GM23338 (cell line): ENCODE measurements at regions not wholly inside any gene's neighbourhood (a gene's known extent, or its start where the extent isn't known, plus 50 kb on each side); places are given as distances from the start of the nearest gene placed in this dataset.

ENCODE experiments used
- ATAC-seq: fragments of 200-7000 bp; cut with Tn5 transposase; 3 replicates; pipeline ENCODE4 v1.9.1; 2020
- DNase-seq: peaks from one replicate; pipeline ENCODE4 v3.0.0-alpha.2; 2015; ENCODE audit warnings: low spot score
- H2AFZ ChIP-seq: fragments of 200-600 bp; sonication (generic); 2 replicates; pipeline ENCODE4 v1.8.0; 2016; ENCODE audit warnings: antibody characterized with exemption, mild to moderate bottlenecking, moderate library complexity
- H3F3A ChIP-seq: fragments of 200-600 bp; sonication (generic); replicated peaks from 2 replicates; pipeline ENCODE4 v1.8.0; 2017; ENCODE audit warnings: antibody characterized with exemption, mixed run types, low read depth
- H3K27ac ChIP-seq: fragments of 200-600 bp; sonication (generic); 2 replicates; pipeline ENCODE4 v1.6.1; 2016; ENCODE audit warnings: low read depth
- H3K27me3 ChIP-seq: fragments of 200-600 bp; sonication (generic); 2 replicates; pipeline ENCODE4 v1.8.0; 2016; ENCODE audit warnings: mild to moderate bottlenecking, mixed run types, moderate library complexity; ENCODE audit not compliant: insufficient read depth
- H3K36me3 ChIP-seq: fragments of 200-600 bp; sonication (generic); 2 replicates; pipeline ENCODE4 v1.8.0; 2016; ENCODE audit warnings: mild to moderate bottlenecking; ENCODE audit not compliant: insufficient read depth
- H3K4me1 ChIP-seq: fragments of 200-600 bp; sonication (generic); 2 replicates; pipeline ENCODE4 v1.8.0; 2016; ENCODE audit warnings: mild to moderate bottlenecking, moderate library complexity; ENCODE audit not compliant: insufficient read depth
- H3K4me2 ChIP-seq: fragments of 200-600 bp; sonication (generic); 2 replicates; pipeline ENCODE4 v1.7.1; 2017; ENCODE audit warnings: mixed run types
- H3K4me3 ChIP-seq: fragments of 200-600 bp; sonication (generic); 2 replicates; pipeline ENCODE4 v1.6.1; 2016; ENCODE audit warnings: mixed run types
- H3K79me2 ChIP-seq: fragments of 200-600 bp; sonication (generic); replicated peaks from 2 replicates; pipeline ENCODE4 v1.8.0; 2017; ENCODE audit warnings: mild to moderate bottlenecking; ENCODE audit not compliant: insufficient read depth
- H3K9me2 ChIP-seq: fragments of 200-600 bp; sonication (generic); 2 replicates; pipeline ENCODE4 v1.8.0; 2017; ENCODE audit not compliant: insufficient read depth
- H4K20me1 ChIP-seq: fragments of 200-600 bp; sonication (generic); replicated peaks from 2 replicates; pipeline ENCODE4 v1.8.0; 2017; ENCODE audit warnings: mild to moderate bottlenecking; ENCODE audit not compliant: insufficient read depth
- H3K27ac Mint-ChIP-seq: 2 replicates; pipeline ENCODE4 v1.8.0; 2020; ENCODE audit warnings: inconsistent platforms, mild to moderate bottlenecking, moderate library complexity, mixed read lengths
- H3K27me3 Mint-ChIP-seq: 3 replicates; pipeline ENCODE4 v1.8.0; 2022; ENCODE audit warnings: low read depth, mild to moderate bottlenecking, moderate library complexity, mixed read lengths, inconsistent platforms; ENCODE audit not compliant: insufficient read depth, poor library complexity
- H3K36me3 Mint-ChIP-seq: 3 replicates; pipeline ENCODE4 v1.8.0; 2021; ENCODE audit warnings: low read depth, mild to moderate bottlenecking, inconsistent platforms, moderate library complexity, mixed read lengths
- H3K4me1 Mint-ChIP-seq: 3 replicates; pipeline ENCODE4 v1.8.0; 2020; ENCODE audit warnings: mild to moderate bottlenecking, inconsistent platforms, mixed read lengths
- H3K4me3 Mint-ChIP-seq: 3 replicates; pipeline ENCODE4 v1.8.0; 2021; ENCODE audit warnings: moderate library complexity, mild to moderate bottlenecking, inconsistent platforms, mixed read lengths
- H3K9me3 Mint-ChIP-seq: 3 replicates; pipeline ENCODE4 v1.8.0; 2020; ENCODE audit warnings: moderate library complexity, mild to moderate bottlenecking, inconsistent platforms, mixed read lengths
- CREB1 ChIP-seq: fragments of 250-450 bp; sonication (Bioruptor Pico); IDR thresholded peaks from 2 replicates; pipeline ENCODE4 v1.5.0; 2020; ENCODE audit warnings: low read depth, mild to moderate bottlenecking, moderate library complexity
- EZH2 ChIP-seq: fragments of 200-600 bp; sonication (generic); IDR thresholded peaks from one replicate; pipeline ENCODE4 v1.8.0; 2017; ENCODE audit warnings: antibody characterized with exemption, mild to moderate bottlenecking, low read depth; ENCODE audit not compliant: unreplicated experiment
- EZH2phosphoT487 ChIP-seq: fragments of 200-600 bp; sonication (generic); IDR thresholded peaks from one replicate; pipeline ENCODE4 v1.8.1; 2018; ENCODE audit warnings: antibody characterized with exemption; ENCODE audit not compliant: unreplicated experiment
- JUNB ChIP-seq: IDR thresholded peaks from one replicate; pipeline ENCODE4 v1.6.1; 2016; ENCODE audit warnings: antibody characterized with exemption; ENCODE audit not compliant: unreplicated experiment
- POLR2AphosphoS5 ChIP-seq: IDR thresholded peaks from 2 replicates; pipeline ENCODE4 v1.6.1; 2016; ENCODE audit warnings: antibody characterized with exemption, low read depth
- STAT1 ChIP-seq: IDR thresholded peaks from one replicate; pipeline ENCODE4 v1.6.1; 2016; ENCODE audit warnings: antibody characterized with exemption; ENCODE audit not compliant: unreplicated experiment
- ZNF331 ChIP-seq: fragments of 250-450 bp; sonication (Bioruptor Pico); IDR thresholded peaks from 2 replicates; pipeline ENCODE4 v1.5.0; 2020; ENCODE audit warnings: low read depth, mild to moderate bottlenecking, moderate library complexity
- TF ChIP-seq, protein P1 (sequence below): IDR thresholded peaks from 2 replicates; pipeline ENCODE4 v1.6.1; 2016; ENCODE audit warnings: antibody characterized with exemption
- TF ChIP-seq, protein P2 (sequence below): IDR thresholded peaks from one replicate; pipeline ENCODE4 v1.6.1; 2018; ENCODE audit warnings: antibody characterized with exemption; ENCODE audit not compliant: unreplicated experiment
- TF ChIP-seq, protein P3 (sequence below): fragments of 250-450 bp; sonication (Bioruptor Pico); IDR thresholded peaks from 2 replicates; pipeline ENCODE4 v1.5.0; 2020; ENCODE audit warnings: mild to moderate bottlenecking, moderate library complexity

DNA sequence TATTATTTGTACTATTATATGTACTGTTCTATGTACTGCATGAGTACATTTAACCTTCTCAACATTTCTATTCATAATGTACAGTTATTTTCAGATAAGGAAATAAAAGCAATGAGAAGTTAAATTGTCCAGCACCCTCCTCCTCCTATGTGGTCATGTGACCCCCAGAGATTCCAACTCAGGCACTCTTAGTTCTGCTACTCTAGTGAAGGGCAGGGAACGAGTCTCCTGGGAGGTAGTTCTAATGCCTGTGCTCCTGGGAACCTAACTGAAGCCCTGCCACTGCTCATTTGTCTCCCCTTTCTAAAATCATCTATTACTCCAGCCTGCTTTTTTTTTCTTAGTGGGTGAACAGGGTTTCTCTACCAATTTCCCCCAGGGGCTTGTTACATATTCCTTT lies 105.9 kb upstream of the GPRIN3 start:
- Histone ChIP-seq H3K27me3 (no peaks in the 10 kb centered on the region), H3K4me2 (no peak overlapping the region), H3K79me2 (no peaks in the 10 kb centered on the region), H3K27ac (no peak overlapping the region), H2AFZ (no peak overlapping the region), H3K4me1 (no peaks in the 10 kb centered on the region), H3K36me3 (no peaks in the 10 kb centered on the region), H4K20me1 (no peaks in the 10 kb centered on the region), H3K4me3 (no peak overlapping the region), H3K9me2 (peaks cover 3% of the 10 kb centered on the region; the same call in 1 of the 2 replicates), H3F3A (no peaks in the 10 kb centered on the region)
- no peak for ATAC-seq
- no peak for DNase-seq
- Mint-ChIP-seq H3K9me3 (no peaks in the 10 kb centered on the region), H3K4me3 (no peak overlapping the region), H3K4me1 (peaks cover 6% of the 10 kb centered on the region), H3K36me3 (no peaks in the 10 kb centered on the region), H3K27ac (no peak overlapping the region), H3K27me3 (no peaks in the 10 kb centered on the region)
- TF ChIP-seq, protein P1, sequence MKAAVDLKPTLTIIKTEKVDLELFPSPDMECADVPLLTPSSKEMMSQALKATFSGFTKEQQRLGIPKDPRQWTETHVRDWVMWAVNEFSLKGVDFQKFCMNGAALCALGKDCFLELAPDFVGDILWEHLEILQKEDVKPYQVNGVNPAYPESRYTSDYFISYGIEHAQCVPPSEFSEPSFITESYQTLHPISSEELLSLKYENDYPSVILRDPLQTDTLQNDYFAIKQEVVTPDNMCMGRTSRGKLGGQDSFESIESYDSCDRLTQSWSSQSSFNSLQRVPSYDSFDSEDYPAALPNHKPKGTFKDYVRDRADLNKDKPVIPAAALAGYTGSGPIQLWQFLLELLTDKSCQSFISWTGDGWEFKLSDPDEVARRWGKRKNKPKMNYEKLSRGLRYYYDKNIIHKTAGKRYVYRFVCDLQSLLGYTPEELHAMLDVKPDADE: no peak
- TF ChIP-seq, protein P2, sequence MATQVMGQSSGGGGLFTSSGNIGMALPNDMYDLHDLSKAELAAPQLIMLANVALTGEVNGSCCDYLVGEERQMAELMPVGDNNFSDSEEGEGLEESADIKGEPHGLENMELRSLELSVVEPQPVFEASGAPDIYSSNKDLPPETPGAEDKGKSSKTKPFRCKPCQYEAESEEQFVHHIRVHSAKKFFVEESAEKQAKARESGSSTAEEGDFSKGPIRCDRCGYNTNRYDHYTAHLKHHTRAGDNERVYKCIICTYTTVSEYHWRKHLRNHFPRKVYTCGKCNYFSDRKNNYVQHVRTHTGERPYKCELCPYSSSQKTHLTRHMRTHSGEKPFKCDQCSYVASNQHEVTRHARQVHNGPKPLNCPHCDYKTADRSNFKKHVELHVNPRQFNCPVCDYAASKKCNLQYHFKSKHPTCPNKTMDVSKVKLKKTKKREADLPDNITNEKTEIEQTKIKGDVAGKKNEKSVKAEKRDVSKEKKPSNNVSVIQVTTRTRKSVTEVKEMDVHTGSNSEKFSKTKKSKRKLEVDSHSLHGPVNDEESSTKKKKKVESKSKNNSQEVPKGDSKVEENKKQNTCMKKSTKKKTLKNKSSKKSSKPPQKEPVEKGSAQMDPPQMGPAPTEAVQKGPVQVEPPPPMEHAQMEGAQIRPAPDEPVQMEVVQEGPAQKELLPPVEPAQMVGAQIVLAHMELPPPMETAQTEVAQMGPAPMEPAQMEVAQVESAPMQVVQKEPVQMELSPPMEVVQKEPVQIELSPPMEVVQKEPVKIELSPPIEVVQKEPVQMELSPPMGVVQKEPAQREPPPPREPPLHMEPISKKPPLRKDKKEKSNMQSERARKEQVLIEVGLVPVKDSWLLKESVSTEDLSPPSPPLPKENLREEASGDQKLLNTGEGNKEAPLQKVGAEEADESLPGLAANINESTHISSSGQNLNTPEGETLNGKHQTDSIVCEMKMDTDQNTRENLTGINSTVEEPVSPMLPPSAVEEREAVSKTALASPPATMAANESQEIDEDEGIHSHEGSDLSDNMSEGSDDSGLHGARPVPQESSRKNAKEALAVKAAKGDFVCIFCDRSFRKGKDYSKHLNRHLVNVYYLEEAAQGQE: no peak
- TF ChIP-seq CREB1 (CRISPR knock-in tag) (no peak), EZH2 (no peak), STAT1 (no peak), JUNB (no peak), ZNF331 (CRISPR knock-in tag) (no peak)

DNA sequence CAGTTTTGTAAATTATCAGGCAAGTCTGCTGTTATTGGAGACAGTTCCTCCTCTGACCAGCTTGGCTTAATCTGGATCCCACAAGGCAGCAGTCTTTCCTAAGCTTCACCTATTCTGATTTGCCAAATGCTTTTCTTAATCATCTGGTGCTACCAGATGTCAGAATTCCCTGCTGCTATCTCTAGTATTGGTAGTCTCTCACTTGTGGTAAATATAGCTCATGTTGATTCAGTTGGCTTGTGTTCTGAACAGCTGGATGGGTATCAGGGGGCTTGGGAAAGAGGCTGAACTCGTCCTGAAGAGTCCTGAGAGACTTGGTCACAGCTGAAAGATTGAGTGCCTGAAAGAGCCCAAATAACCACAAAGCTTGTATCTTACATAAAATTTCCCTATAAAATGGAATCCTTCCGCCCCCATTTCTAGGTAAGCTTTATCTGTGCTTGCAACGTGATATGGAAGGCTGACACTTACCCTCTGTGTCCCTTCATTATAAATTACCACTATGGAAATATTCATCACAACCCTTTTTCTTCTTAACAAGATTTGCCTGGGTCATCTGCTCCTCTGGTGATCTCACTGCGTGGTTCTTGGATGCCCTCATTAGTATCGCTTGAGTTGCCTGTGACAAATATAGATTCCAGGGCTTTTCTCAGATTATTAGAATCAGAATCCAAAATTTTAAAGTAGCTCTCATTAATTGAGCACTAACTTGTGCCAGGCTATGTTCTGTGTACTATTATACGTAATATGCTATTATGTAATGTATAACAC lies 104.1 kb upstream of the GPRIN3 start:
- H3K4me1 ChIP-seq: no peaks in the 10 kb centered on the region
- H3F3A ChIP-seq: no peaks in the 10 kb centered on the region
- no peak overlapping the region for H3K27ac ChIP-seq
- no peak for ATAC-seq
- no peak for DNase-seq
- no peaks in the 10 kb centered on the region for H3K79me2 ChIP-seq
- no peaks in the 10 kb centered on the region for H3K9me2 ChIP-seq
- H3K4me1 Mint-ChIP-seq: peaks cover 6% of the 10 kb centered on the region
- H2AFZ ChIP-seq: 0 out of 2 replicates have a peak overlapping the region, but pooled peaks have one; percentile 21
- no peaks in the 10 kb centered on the region for H3K27me3 Mint-ChIP-seq
- H3K27me3 ChIP-seq: no peaks in the 10 kb centered on the region
- H4K20me1 ChIP-seq: no peaks in the 10 kb centered on the region
- no peaks in the 10 kb centered on the region for H3K9me3 Mint-ChIP-seq
- no peaks in the 10 kb centered on the region for H3K36me3 ChIP-seq
- H3K4me2 ChIP-seq: no peak overlapping the region
- no peaks in the 10 kb centered on the region for H3K36me3 Mint-ChIP-seq
- H3K4me3 Mint-ChIP-seq: no peak overlapping the region
- no peak overlapping the region for H3K4me3 ChIP-seq
- TF ChIP-seq EZH2phosphoT487 (no peak), POLR2AphosphoS5 (no peak), JUNB (no peak), CREB1 (CRISPR knock-in tag) (no peak), STAT1 (no peak)
- TF ChIP-seq, protein P3, sequence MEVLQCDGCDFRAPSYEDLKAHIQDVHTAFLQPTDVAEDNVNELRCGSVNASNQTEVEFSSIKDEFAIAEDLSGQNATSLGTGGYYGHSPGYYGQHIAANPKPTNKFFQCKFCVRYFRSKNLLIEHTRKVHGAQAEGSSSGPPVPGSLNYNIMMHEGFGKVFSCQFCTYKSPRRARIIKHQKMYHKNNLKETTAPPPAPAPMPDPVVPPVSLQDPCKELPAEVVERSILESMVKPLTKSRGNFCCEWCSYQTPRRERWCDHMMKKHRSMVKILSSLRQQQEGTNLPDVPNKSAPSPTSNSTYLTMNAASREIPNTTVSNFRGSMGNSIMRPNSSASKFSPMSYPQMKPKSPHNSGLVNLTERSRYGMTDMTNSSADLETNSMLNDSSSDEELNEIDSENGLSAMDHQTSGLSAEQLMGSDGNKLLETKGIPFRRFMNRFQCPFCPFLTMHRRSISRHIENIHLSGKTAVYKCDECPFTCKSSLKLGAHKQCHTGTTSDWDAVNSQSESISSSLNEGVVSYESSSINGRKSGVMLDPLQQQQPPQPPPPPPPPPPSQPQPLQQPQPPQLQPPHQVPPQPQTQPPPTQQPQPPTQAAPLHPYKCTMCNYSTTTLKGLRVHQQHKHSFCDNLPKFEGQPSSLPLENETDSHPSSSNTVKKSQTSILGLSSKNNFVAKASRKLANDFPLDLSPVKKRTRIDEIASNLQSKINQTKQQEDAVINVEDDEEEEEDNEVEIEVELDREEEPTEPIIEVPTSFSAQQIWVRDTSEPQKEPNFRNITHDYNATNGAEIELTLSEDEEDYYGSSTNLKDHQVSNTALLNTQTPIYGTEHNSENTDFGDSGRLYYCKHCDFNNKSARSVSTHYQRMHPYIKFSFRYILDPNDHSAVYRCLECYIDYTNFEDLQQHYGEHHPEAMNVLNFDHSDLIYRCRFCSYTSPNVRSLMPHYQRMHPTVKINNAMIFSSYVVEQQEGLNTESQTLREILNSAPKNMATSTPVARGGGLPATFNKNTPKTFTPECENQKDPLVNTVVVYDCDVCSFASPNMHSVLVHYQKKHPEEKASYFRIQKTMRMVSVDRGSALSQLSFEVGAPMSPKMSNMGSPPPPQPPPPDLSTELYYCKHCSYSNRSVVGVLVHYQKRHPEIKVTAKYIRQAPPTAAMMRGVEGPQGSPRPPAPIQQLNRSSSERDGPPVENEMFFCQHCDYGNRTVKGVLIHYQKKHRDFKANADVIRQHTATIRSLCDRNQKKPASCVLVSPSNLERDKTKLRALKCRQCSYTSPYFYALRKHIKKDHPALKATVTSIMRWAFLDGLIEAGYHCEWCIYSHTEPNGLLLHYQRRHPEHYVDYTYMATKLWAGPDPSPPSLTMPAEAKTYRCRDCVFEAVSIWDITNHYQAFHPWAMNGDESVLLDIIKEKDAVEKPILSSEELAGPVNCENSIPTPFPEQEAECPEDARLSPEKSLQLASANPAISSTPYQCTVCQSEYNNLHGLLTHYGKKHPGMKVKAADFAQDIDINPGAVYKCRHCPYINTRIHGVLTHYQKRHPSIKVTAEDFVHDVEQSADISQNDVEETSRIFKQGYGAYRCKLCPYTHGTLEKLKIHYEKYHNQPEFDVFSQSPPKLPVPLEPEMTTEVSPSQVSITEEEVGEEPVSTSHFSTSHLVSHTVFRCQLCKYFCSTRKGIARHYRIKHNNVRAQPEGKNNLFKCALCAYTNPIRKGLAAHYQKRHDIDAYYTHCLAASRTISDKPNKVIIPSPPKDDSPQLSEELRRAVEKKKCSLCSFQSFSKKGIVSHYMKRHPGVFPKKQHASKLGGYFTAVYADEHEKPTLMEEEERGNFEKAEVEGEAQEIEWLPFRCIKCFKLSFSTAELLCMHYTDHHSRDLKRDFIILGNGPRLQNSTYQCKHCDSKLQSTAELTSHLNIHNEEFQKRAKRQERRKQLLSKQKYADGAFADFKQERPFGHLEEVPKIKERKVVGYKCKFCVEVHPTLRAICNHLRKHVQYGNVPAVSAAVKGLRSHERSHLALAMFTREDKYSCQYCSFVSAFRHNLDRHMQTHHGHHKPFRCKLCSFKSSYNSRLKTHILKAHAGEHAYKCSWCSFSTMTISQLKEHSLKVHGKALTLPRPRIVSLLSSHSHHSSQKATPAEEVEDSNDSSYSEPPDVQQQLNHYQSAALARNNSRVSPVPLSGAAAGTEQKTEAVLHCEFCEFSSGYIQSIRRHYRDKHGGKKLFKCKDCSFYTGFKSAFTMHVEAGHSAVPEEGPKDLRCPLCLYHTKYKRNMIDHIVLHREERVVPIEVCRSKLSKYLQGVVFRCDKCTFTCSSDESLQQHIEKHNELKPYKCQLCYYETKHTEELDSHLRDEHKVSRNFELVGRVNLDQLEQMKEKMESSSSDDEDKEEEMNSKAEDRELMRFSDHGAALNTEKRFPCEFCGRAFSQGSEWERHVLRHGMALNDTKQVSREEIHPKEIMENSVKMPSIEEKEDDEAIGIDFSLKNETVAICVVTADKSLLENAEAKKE (CRISPR knock-in tag): no peak
- H3K27ac Mint-ChIP-seq: no peak overlapping the region
